Mononuclear cell (primary cell): ENCODE measurements at regions not wholly inside any gene's neighbourhood (a gene's known extent, or its start where the extent isn't known, plus 50 kb on each side); places are given as distances from the start of the nearest gene placed in this dataset.

Experiments used
- H3K27me3 ChIP-seq: 2 replicates; pipeline ENCODE4 v1.6.0; 2011; ENCODE audit warnings: low read length, control low read depth; ENCODE audit not compliant: insufficient read depth
- H3K4me1 ChIP-seq: 2 replicates; pipeline ENCODE4 v1.5.1; 2011; ENCODE audit warnings: mild to moderate bottlenecking, low read length, control low read depth; ENCODE audit not compliant: insufficient read depth
- H3K4me3 ChIP-seq: 2 replicates; pipeline ENCODE4 v1.5.1; 2011; ENCODE audit warnings: mild to moderate bottlenecking, low read length, moderate library complexity
- H3K9me3 ChIP-seq: 2 replicates; pipeline ENCODE4 v1.5.1; 2011; ENCODE audit warnings: low read depth, mild to moderate bottlenecking, control low read depth, low read length

GRCh38 chr11:45597097-45597496 lies 68.3 kb downstream of the CHST1 start:
- Histone ChIP-seq H3K4me3 (no peak overlapping the region), H3K4me1 (no peaks in the 10 kb centered on the region), H3K27me3 (no peaks in the 10 kb centered on the region), H3K9me3 (no peaks in the 10 kb centered on the region)

GRCh38 chr11:45596571-45596970 lies 68.9 kb downstream of the CHST1 start:
- no peaks in the 10 kb centered on the region for H3K27me3 ChIP-seq
- no peaks in the 10 kb centered on the region for H3K9me3 ChIP-seq
- H3K4me1 ChIP-seq: no peaks in the 10 kb centered on the region
- no peak overlapping the region for H3K4me3 ChIP-seq

DNA sequence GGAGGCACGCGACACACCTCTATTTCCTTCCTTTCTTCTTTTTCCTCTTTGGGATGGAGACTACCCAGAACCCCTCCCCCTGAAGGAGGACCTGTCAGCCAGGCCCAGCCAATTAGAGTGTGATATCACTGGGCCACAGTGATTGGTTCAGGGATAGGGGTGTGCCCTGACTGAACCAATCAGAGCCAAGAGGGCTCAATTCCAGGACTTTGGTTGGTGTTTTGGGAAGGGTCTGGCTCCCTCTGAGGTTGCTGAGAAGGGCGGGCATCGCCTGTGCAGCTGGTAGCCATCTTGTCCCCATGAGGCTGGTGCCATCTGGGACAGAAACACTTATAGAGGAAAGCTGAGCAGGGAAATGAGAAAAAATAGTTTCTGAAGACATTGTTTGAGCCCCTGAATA lies 71.4 kb downstream of the CHST1 start:
- Histone ChIP-seq H3K9me3 (no peaks in the 10 kb centered on the region), H3K4me3 (no peak overlapping the region), H3K27me3 (no peaks in the 10 kb centered on the region), H3K4me1 (no peaks in the 10 kb centered on the region)

DNA sequence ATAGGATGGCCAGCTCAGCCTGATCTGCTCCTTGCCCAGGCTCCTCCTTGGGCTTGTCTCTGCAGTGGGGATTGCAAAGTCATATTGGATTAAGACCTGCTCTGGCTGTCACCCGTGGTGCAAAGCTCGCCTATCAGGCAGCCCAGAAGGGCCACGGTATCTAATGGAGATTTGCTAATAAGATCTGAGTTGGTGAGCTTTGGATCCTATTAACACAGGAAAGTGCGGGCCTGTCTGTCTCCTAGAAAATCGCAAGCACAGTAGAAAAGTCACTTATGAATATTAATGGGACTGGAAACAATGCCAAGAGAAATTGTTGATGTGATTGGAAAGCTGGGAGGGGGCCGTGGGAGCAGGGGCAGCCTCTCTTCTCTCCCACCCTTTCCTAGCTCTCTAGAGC lies 72.8 kb downstream of the CHST1 start:
- H3K9me3 ChIP-seq: no peaks in the 10 kb centered on the region
- H3K27me3 ChIP-seq: no peaks in the 10 kb centered on the region
- H3K4me1 ChIP-seq: no peaks in the 10 kb centered on the region
- no peak overlapping the region for H3K4me3 ChIP-seq

- no peak overlapping the region for H3K4me3 ChIP-seq
- peaks cover 3% of the 10 kb centered on the region for H3K27me3 ChIP-seq
- H3K4me1 ChIP-seq: no peaks in the 10 kb centered on the region
- no peaks in the 10 kb centered on the region for H3K9me3 ChIP-seq
Observed at GRCh38 chr11:45590743-45591142, 74.7 kb downstream of the CHST1 start.

- no peak overlapping the region for H3K4me3 ChIP-seq
- H3K9me3 ChIP-seq: no peaks in the 10 kb centered on the region
- H3K27me3 ChIP-seq: peaks cover 3% of the 10 kb centered on the region
- H3K4me1 ChIP-seq: no peaks in the 10 kb centered on the region
Observed at GRCh38 chr11:45585205-45585604, 80.2 kb downstream of the CHST1 start.

DNA sequence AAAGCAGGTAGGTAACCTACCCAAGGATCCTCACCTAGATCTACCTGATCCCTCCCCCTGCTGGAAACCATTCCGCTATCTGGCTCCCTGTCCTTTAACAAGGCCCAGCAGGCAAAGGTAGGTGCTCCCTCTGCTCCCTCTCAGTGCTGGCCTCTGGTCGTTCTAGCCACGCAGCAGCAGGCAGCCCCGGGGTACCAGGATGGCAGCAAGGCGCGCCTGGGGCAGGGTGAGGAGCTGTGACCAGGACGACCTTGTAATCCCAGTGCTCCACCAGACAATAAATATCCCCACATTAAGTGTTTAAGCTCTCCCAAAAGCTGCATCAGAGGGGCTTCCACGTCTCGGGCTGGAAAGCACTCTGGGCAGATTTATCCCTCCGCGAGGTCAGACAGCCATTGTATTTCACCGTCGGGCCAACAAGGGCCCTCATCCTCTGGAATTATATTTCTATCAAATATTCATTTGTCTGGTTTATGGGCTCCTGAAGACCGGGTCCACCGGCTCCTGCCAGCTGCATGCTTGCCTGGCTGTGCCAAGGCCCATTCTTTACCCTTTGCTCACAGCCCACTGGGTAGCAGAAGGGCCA lies 81.3 kb downstream of the CHST1 start:
- H3K4me1 ChIP-seq: no peaks in the 10 kb centered on the region
- no peaks in the 10 kb centered on the region for H3K9me3 ChIP-seq
- no peak overlapping the region for H3K4me3 ChIP-seq
- peaks cover 3% of the 10 kb centered on the region for H3K27me3 ChIP-seq

- Histone ChIP-seq H3K4me3 (no peak overlapping the region), H3K27me3 (no peaks in the 10 kb centered on the region), H3K4me1 (no peaks in the 10 kb centered on the region), H3K9me3 (no peaks in the 10 kb centered on the region)
Observed at GRCh38 chr11:45580399-45580798, 85.0 kb downstream of the CHST1 start.

GRCh38 chr11:45578316-45578715 lies 87.1 kb downstream of the CHST1 start:
- H3K4me3 ChIP-seq: no peak overlapping the region
- no peaks in the 10 kb centered on the region for H3K4me1 ChIP-seq
- no peaks in the 10 kb centered on the region for H3K9me3 ChIP-seq
- no peaks in the 10 kb centered on the region for H3K27me3 ChIP-seq

DNA sequence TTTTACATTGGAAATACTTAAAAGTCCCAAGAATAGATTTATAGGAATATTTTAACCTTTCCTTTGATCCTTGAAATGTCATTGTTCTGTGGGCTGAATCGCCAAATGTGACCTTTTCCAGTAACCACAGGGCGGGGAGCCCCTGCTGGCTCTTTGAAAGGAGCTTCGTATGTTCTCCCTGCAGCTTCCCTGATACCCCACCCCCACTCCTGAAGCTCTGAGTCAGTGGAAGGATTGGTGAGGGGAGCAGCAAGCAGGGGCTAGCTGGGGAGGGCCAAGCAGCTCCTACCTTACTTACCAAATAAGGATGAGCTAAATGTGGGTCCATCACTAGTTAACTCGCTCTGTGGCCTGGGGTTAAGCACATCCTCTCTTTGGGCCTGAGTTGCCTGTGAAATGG lies 87.7 kb downstream of the CHST1 start:
- no peaks in the 10 kb centered on the region for H3K4me1 ChIP-seq
- H3K27me3 ChIP-seq: no peaks in the 10 kb centered on the region
- H3K9me3 ChIP-seq: no peaks in the 10 kb centered on the region
- no peak overlapping the region for H3K4me3 ChIP-seq

- Histone ChIP-seq H3K9me3 (no peaks in the 10 kb centered on the region), H3K4me3 (no peak overlapping the region), H3K4me1 (no peaks in the 10 kb centered on the region)
Observed at GRCh38 chr11:45576461-45577215, 88.8 kb downstream of the CHST1 start.

GRCh38 chr11:45573728-45574127 lies 91.7 kb downstream of the CHST1 start:
- Histone ChIP-seq H3K4me3 (no peak overlapping the region), H3K27me3 (no peaks in the 10 kb centered on the region), H3K4me1 (no peaks in the 10 kb centered on the region), H3K9me3 (no peaks in the 10 kb centered on the region)

More at GRCh38 chr11:45576461-45577215, 88.8 kb downstream of the CHST1 start:
- no peaks in the 10 kb centered on the region for H3K27me3 ChIP-seq

- H3K4me1 ChIP-seq: no peaks in the 10 kb centered on the region
- H3K4me3 ChIP-seq: no peak overlapping the region
- H3K27me3 ChIP-seq: no peaks in the 10 kb centered on the region
- no peaks in the 10 kb centered on the region for H3K9me3 ChIP-seq
Observed at GRCh38 chr11:45572354-45573123, 92.9 kb downstream of the CHST1 start.

DNA sequence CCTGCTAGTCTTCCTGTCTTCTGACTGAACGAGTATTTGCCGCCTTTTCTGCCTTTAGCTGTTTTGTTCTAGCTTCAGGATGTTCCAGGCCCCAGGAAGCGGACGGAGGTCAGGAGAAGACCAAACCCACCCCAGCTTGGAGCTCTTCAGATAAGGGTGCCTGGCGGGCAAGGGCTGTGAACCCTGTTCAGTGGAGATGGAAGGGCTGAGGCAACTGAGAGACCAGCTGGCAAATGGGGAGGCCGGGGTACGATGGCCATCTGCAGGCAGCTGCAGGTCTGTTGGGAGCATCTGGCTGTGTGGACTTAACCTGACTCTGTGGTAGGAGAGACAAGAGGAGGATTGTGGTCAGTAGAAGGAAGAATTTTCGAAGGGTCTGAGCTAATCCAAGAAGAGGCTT lies 95.6 kb downstream of the CHST1 start:
- no peak overlapping the region for H3K4me3 ChIP-seq
- no peaks in the 10 kb centered on the region for H3K4me1 ChIP-seq
- no peaks in the 10 kb centered on the region for H3K27me3 ChIP-seq
- no peaks in the 10 kb centered on the region for H3K9me3 ChIP-seq

GRCh38 chr11:45568049-45568448 lies 97.4 kb downstream of the CHST1 start:
- Histone ChIP-seq H3K27me3 (no peaks in the 10 kb centered on the region), H3K4me1 (no peaks in the 10 kb centered on the region), H3K9me3 (no peaks in the 10 kb centered on the region)

More at GRCh38 chr11:45568049-45568448, 97.4 kb downstream of the CHST1 start:
- H3K4me3 ChIP-seq: no peak overlapping the region
